Mesenchymal stem cell (in vitro differentiated cells and primary cell): ENCODE measurements at regions not wholly inside any gene's neighbourhood (a gene's known extent, or its start where the extent isn't known, plus 50 kb on each side); places are given as distances from the start of the nearest gene placed in this dataset.

Experiments used
- DNase-seq: peaks from one replicate; pipeline ENCODE4 v3.0.0-alpha.2; 2013
- H2AFZ ChIP-seq: one replicate; pipeline ENCODE4 v1.6.1; 2013; ENCODE audit warnings: low read depth, mild to moderate bottlenecking, control low read depth, inconsistent platforms, low read length, moderate library complexity
- H2AK5ac ChIP-seq: 2 replicates; pipeline ENCODE4 v1.6.1; 2013; ENCODE audit warnings: low read length, moderate library complexity, mild to moderate bottlenecking, inconsistent platforms; ENCODE audit not compliant: severe bottlenecking
- H2BK120ac ChIP-seq: one replicate; pipeline ENCODE4 v1.6.1; 2013; ENCODE audit warnings: low read depth, mild to moderate bottlenecking, inconsistent platforms, low read length, moderate library complexity
- H2BK12ac ChIP-seq, 2 experiments: one replicate each; pipeline ENCODE4 v1.6.1; 2013; ENCODE audit warnings: inconsistent platforms in 2 of 2, low read length in 2 of 2, mild to moderate bottlenecking in 2 of 2, moderate library complexity in 2 of 2, control low read depth in 1 of 2
- H2BK15ac ChIP-seq: one replicate; pipeline ENCODE4 v1.6.1; 2013; ENCODE audit warnings: mild to moderate bottlenecking, low read depth, inconsistent platforms; ENCODE audit not compliant: poor library complexity, severe bottlenecking
- H2BK5ac ChIP-seq: 2 replicates; pipeline ENCODE4 v1.6.1; 2013; ENCODE audit warnings: low read depth, mild to moderate bottlenecking, low read length, control low read depth, inconsistent platforms; ENCODE audit not compliant: poor library complexity, severe bottlenecking
- H3K14ac ChIP-seq, 2 experiments: one replicate each; pipeline ENCODE4 v1.6.1; 2013; ENCODE audit warnings: inconsistent platforms in 2 of 2, low read length in 2 of 2, control low read depth in 1 of 2, mild to moderate bottlenecking in 1 of 2, moderate library complexity in 1 of 2
- H3K18ac ChIP-seq, 2 experiments: one replicate each; pipeline ENCODE4 v1.6.1; 2013; ENCODE audit warnings: inconsistent platforms in 2 of 2, low read length in 2 of 2, control low read depth in 1 of 2, low read depth in 1 of 2, mild to moderate bottlenecking in 1 of 2
- H3K23ac ChIP-seq, 2 experiments: one replicate each; pipeline ENCODE4 v1.6.1; 2013; ENCODE audit warnings: inconsistent platforms in 2 of 2, low read length in 2 of 2, mild to moderate bottlenecking in 2 of 2, moderate library complexity in 2 of 2, control low read depth in 1 of 2
- H3K27ac ChIP-seq: 2 replicates; pipeline ENCODE4 v1.5.1; 2013; ENCODE audit warnings: mild to moderate bottlenecking, moderate library complexity, low read length, control low read depth, inconsistent platforms; ENCODE audit not compliant: poor library complexity, severe bottlenecking
- H3K27me3 ChIP-seq, 2 experiments: 2 replicates each; pipeline versions ENCODE4 v1.6.1 to v1.7.0; 2013; ENCODE audit warnings: low read length in 2 of 2, mild to moderate bottlenecking in 2 of 2, moderate library complexity in 2 of 2, control low read depth in 1 of 2, inconsistent platforms in 1 of 2; ENCODE audit not compliant: control insufficient read depth in 1 of 2, insufficient read depth in 1 of 2
- H3K36me3 ChIP-seq, 2 experiments: 2 replicates each; pipeline versions ENCODE4 v1.6.1 to v1.7.0; 2013; ENCODE audit warnings: low read length in 2 of 2, control low read depth in 1 of 2, inconsistent platforms in 1 of 2, low read depth in 1 of 2, mild to moderate bottlenecking in 1 of 2; ENCODE audit not compliant: insufficient read depth in 2 of 2, control insufficient read depth in 1 of 2
- H3K4ac ChIP-seq, 2 experiments: one replicate each; pipeline ENCODE4 v1.6.1; 2013; ENCODE audit warnings: inconsistent platforms in 2 of 2, low read length in 2 of 2, mild to moderate bottlenecking in 2 of 2, moderate library complexity in 2 of 2, control low read depth in 1 of 2, low read depth in 1 of 2
- H3K4me1 ChIP-seq: 2 replicates; pipeline ENCODE4 v1.6.1; 2013; ENCODE audit warnings: low read depth, low read length, control low read depth; ENCODE audit not compliant: control insufficient read depth, insufficient read depth
- H3K4me2 ChIP-seq: 2 replicates; pipeline ENCODE4 v1.6.1; 2013; ENCODE audit warnings: low read length, mild to moderate bottlenecking, inconsistent platforms; ENCODE audit not compliant: poor library complexity, severe bottlenecking
- H3K4me3 ChIP-seq, 2 experiments: 2 replicates each; pipeline versions ENCODE4 v1.5.1 to v1.7.0; 2013; ENCODE audit warnings: low read length in 2 of 2, mild to moderate bottlenecking in 2 of 2, control low read depth in 1 of 2, low read depth in 1 of 2; ENCODE audit not compliant: insufficient read depth in 1 of 2
- H3K79me1 ChIP-seq: replicated peaks from 2 replicates; pipeline ENCODE4 v1.6.1; 2013; ENCODE audit warnings: mild to moderate bottlenecking, control low read depth, low read length, inconsistent platforms; ENCODE audit not compliant: poor library complexity, severe bottlenecking
- H3K9ac ChIP-seq: 2 replicates; pipeline ENCODE4 v1.7.0; 2013; ENCODE audit warnings: mild to moderate bottlenecking, low read length, moderate library complexity
- H3K9me3 ChIP-seq: 2 replicates; pipeline ENCODE4 v1.7.0; 2013; ENCODE audit warnings: mild to moderate bottlenecking, low read length; ENCODE audit not compliant: control insufficient read depth
- H4K8ac ChIP-seq: one replicate; pipeline ENCODE4 v1.6.1; 2013; ENCODE audit warnings: inconsistent platforms, mild to moderate bottlenecking, low read length, moderate library complexity
- H4K91ac ChIP-seq: one replicate; pipeline ENCODE4 v1.6.1; 2013; ENCODE audit warnings: mild to moderate bottlenecking, low read length, inconsistent platforms
- whole genome bisulfite sequencing: methylation state at CpG from one replicate; pipeline ENCODE4 v1.1.7; 2013; ENCODE audit warnings: mixed read lengths; 5-methylcytosine and 5-hydroxymethylcytosine counted together

DNA sequence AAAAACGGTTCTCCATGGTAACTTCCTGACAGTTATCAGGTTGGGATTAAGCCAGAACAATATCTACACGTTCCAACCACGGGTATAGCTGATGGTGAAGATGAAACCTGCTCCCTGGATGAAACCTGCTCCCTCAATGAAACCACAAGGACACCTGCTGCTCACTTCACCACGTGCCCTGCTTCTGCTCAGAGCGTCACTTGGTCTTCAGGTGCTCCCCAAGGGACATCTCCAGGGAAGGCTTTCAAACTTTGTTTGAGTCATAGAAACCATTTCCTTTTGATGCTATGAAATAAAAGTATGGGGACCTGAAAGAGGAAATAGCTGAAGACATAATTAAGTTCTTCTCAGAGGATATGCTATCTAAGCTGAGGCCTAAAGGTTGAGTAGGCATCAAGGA lies 242.4 kb downstream of the MED10 start:
- no peaks in the 10 kb centered on the region for H3K79me1 ChIP-seq
- H3K4me1 ChIP-seq = no peaks in the 10 kb centered on the region
- H3K23ac ChIP-seq = no peak overlapping the region
- H2AK5ac ChIP-seq = no peak overlapping the region
- peaks cover 0 to 7% of the 10 kb centered on the region in 2 experiments for H3K27me3 ChIP-seq
- H3K14ac ChIP-seq = no peak overlapping the region
- no peak overlapping the region for H3K27ac ChIP-seq
- no peak overlapping the region for H2AFZ ChIP-seq
- no peak for DNase-seq
- H2BK12ac ChIP-seq = no peak overlapping the region
- no peak overlapping the region for H3K4me2 ChIP-seq
- H3K9me3 ChIP-seq = no peaks in the 10 kb centered on the region
- 51% methylated on average over 5 of the region's 5 CpGs for WGBS
- H2BK5ac ChIP-seq = no peak overlapping the region
- H3K36me3 ChIP-seq = no peaks in the 10 kb centered on the region
- H3K9ac ChIP-seq = no peak overlapping the region
- H2BK120ac ChIP-seq = no peak overlapping the region
- H2BK15ac ChIP-seq = no peak overlapping the region
- no peak overlapping the region for H3K18ac ChIP-seq
- no peak overlapping the region for H4K91ac ChIP-seq
- H3K4ac ChIP-seq = no peak overlapping the region
- no peak overlapping the region for H4K8ac ChIP-seq
- H3K4me3 ChIP-seq = no peak overlapping the region

GRCh38 chr5:6134281-6134680 lies 244.1 kb downstream of the MED10 start:
- Histone ChIP-seq H3K4me1 (no peaks in the 10 kb centered on the region), H3K23ac (no peak overlapping the region), H3K4ac (no peak overlapping the region), H2BK15ac (no peak overlapping the region), H3K27ac (no peak overlapping the region), H3K79me1 (no peaks in the 10 kb centered on the region), H3K4me2 (no peak overlapping the region), H3K9me3 (no peaks in the 10 kb centered on the region), H3K4me3 (no peak overlapping the region), H3K9ac (no peak overlapping the region), H2AFZ (no peak overlapping the region), H4K8ac (no peak overlapping the region), H4K91ac (no peak overlapping the region), H3K27me3 (no peaks in the 10 kb centered on the region), H2BK120ac (no peak overlapping the region), H2BK5ac (no peak overlapping the region), H3K36me3 (no peaks in the 10 kb centered on the region), H2AK5ac (no peak overlapping the region), H3K14ac (no peak overlapping the region), H3K18ac (no peak overlapping the region), H2BK12ac (no peak overlapping the region)
- no peak for DNase-seq
- 65% methylated on average over 12 of the region's 12 CpGs for WGBS

- Histone ChIP-seq H3K23ac (no peak overlapping the region), H3K4me3 (no peak overlapping the region), H3K36me3 (no peaks in the 10 kb centered on the region), H3K4me1 (no peaks in the 10 kb centered on the region), H4K8ac (no peak overlapping the region), H2BK15ac (no peak overlapping the region), H3K18ac (no peak overlapping the region), H3K14ac (no peak overlapping the region), H3K27me3 (no peaks in the 10 kb centered on the region), H3K9me3 (peaks cover 2% of the 10 kb centered on the region), H3K79me1 (no peaks in the 10 kb centered on the region), H3K27ac (no peak overlapping the region), H2AK5ac (no peak overlapping the region), H3K4ac (no peak overlapping the region), H2BK5ac (no peak overlapping the region), H2AFZ (no peak overlapping the region), H4K91ac (no peak overlapping the region), H3K9ac (no peak overlapping the region), H2BK120ac (no peak overlapping the region), H3K4me2 (no peak overlapping the region), H2BK12ac (no peak overlapping the region)
- no peak for DNase-seq
- WGBS = 67% methylated on average over 2 of the region's 2 CpGs
These were observed 252.6 kb downstream of the MED10 start for GRCh38 chr5:6125781-6126180.

GRCh38 chr5:6118691-6119090 lies 259.7 kb downstream of the MED10 start:
- Histone ChIP-seq H3K4me3 (no peak overlapping the region), H3K79me1 (no peaks in the 10 kb centered on the region), H4K8ac (no peak overlapping the region), H2AFZ (no peak overlapping the region), H3K4me1 (no peaks in the 10 kb centered on the region), H3K27me3 (no peaks in the 10 kb centered on the region), H3K9me3 (no peaks in the 10 kb centered on the region), H3K4me2 (no peak overlapping the region), H3K23ac (no peak overlapping the region), H3K4ac (no peak overlapping the region), H2BK120ac (no peak overlapping the region), H2AK5ac (no peak overlapping the region), H3K36me3 (no peaks in the 10 kb centered on the region), H3K9ac (no peak overlapping the region), H2BK15ac (no peak overlapping the region), H3K18ac (no peak overlapping the region), H2BK5ac (no peak overlapping the region), H2BK12ac (no peak overlapping the region), H4K91ac (no peak overlapping the region), H3K14ac (no peak overlapping the region), H3K27ac (no peak overlapping the region)
- 74% methylated on average over 4 of the region's 4 CpGs for WGBS
- no peak for DNase-seq
